HG02571 (cell line): ENCODE measurements at regions not wholly inside any gene's neighbourhood (a gene's known extent, or its start where the extent isn't known, plus 50 kb on each side); places are given as distances from the start of the nearest gene placed in this dataset.
"Not testable (repeated sequence)": the region's sequence is repeated elsewhere in the genome, so short reads cannot be mapped to it uniquely, and the experiment has no call there.

Experiments used
- ATAC-seq: cut with Tn5 transposase; IDR thresholded peaks from one replicate; pipeline ENCODE4 v1.9.1; 2021; ENCODE audit warnings: mild to moderate bottlenecking, moderate library complexity; ENCODE audit not compliant: unreplicated experiment

- no peak for ATAC-seq
These were observed 462.8 kb downstream of the MID1IP1 start for GRCh38 chrX:39264023-39264422.

GRCh38 chrX:39267176-39267575, 465.9 kb downstream of the MID1IP1 start:
- no peak for ATAC-seq

GRCh38 chrX:39268207-39268606, 466.9 kb downstream of the MID1IP1 start:
- ATAC-seq: no peak

DNA sequence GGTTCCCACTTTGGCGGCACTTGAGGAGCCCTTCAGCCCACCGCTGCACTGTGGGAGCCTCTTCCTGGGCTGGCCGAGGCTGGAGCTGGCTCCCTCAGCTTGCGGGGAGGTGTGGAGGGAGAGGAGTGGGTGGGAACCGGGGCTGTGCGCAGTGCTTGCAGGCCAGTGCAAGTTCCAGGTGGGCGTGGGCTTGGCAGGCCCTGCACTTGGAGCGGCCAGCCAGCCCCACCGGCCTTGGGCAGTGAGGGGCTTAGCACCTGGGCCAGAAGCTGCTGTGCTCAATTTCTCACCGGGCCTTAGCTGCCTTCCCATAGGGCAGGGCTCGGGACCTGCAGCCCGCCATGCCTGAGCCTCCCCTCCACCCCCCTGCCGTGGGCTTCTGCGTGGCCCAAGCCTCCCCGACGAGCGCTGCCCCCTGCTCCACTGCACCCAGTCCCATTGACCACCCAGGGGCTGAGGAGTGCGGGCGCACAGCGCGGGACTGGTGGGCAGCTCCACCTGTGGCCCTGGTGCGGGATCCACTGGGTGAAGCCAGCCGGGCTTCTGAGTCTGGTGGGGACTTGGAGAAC, 474.3 kb downstream of the MID1IP1 start:
- ATAC-seq: no peak

- ATAC-seq: not testable (repeated sequence)
These were observed 476.6 kb downstream of the MID1IP1 start for GRCh38 chrX:39277685-39278390.

- no peak for ATAC-seq
These were observed 482.0 kb downstream of the MID1IP1 start for GRCh38 chrX:39283239-39283638.

GRCh38 chrX:39288592-39288991, 487.3 kb downstream of the MID1IP1 start:
- no peak for ATAC-seq

- no peak for ATAC-seq
These were observed 488.6 kb downstream of the MID1IP1 start for GRCh38 chrX:39289827-39290226.

DNA sequence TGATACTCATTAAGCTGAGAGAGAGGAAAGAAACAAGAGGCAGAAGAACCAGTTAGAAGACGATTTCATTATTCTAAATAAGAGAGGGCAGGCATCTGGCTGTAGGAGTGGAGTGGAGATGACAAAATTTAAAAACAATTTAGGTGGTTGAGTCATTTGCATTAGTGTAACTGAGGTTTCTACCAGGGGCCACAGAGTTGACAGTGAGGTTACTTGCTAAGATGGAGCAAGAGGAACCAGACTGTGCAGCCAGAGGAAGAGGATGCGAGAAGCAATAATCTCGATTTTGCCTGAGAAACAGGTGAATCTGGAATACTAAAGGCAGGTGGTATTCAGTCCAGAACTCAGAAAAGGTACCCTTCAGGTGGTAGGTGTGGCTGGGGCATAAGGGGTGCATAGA, 491.9 kb downstream of the MID1IP1 start:
- ATAC-seq: no peak

- no peak for ATAC-seq
These were observed 495.2 kb downstream of the MID1IP1 start for GRCh38 chrX:39296472-39296871.

DNA sequence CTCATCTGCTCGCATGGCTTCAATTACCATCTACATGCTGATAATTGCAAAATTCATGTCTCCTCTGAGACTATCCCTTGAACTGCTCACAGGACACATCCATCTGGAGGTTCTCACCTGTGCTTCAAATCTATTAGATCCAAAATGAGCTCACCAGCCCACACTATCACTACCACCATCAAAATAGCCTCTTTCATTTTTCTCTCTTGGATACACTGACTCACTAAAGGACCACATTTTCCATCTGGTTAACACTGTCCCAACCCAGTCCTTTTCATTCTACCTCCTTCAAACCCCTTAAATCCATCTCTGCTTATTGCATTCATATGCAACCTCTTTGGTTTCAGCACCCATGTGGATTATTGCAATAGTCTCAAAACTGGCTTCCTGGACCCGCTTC, 497.6 kb downstream of the MID1IP1 start:
- ATAC-seq: no peak

DNA sequence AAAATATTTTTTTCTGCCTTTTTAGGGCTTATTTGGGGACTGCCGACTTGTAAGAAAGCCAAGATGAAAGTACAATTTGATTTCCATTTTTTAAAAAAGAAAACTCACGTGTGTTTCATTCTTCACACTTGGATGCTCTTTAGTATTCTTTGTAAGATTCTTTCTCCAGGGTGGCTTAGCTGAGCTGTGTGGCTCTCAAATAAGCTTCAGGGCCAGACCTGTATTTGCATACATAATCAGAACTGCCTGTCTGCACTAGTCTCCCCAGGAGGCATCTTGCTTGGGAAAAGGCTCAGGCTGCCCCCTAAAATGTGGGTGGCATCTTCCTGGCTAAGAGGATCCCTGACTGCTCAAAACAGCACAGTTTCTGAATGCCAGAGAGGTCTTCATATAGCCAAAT, 498.4 kb downstream of the MID1IP1 start:
- no peak for ATAC-seq

GRCh38 chrX:39301036-39301435, 499.8 kb downstream of the MID1IP1 start:
- ATAC-seq: no peak

- ATAC-seq: no peak
These were observed 501.6 kb downstream of the MID1IP1 start for GRCh38 chrX:39302838-39303237.

GRCh38 chrX:39304746-39305145, 503.5 kb downstream of the MID1IP1 start:
- ATAC-seq: no peak

- ATAC-seq: no peak
These were observed 506.2 kb downstream of the MID1IP1 start for GRCh38 chrX:39307488-39307887.

- no peak for ATAC-seq
These were observed 506.9 kb downstream of the MID1IP1 start for GRCh38 chrX:39308126-39308525.

DNA sequence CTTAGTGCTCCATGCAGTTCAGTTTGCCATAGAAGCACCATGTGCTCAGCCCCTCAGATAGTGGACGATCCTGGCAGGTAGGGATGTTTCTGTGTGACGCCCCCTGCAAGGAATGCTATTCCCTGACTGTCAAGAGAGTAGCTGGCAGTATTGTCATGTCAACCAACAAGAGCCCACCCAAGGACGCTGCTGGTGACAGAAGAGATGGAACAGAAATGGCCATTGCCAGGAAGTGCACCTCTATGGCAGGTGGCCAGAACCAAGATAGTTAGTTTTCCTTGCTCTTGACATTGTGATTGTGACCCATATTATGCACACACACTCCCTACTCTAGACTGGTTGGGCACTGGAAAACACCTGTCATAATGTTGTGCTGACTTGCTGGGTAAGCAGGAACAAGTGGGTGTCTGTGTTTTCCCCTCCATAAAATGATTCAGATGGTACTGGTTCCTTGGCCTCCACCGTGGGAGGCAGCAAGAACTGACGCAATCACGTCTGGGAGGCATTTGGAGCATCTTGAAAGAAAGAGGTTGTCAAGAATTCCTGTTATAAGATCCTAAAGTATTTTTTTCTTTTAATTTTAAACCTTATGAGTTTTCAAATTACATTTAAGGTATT, 507.9 kb downstream of the MID1IP1 start:
- no peak for ATAC-seq

GRCh38 chrX:39309721-39310152, 508.5 kb downstream of the MID1IP1 start:
- no peak for ATAC-seq

DNA sequence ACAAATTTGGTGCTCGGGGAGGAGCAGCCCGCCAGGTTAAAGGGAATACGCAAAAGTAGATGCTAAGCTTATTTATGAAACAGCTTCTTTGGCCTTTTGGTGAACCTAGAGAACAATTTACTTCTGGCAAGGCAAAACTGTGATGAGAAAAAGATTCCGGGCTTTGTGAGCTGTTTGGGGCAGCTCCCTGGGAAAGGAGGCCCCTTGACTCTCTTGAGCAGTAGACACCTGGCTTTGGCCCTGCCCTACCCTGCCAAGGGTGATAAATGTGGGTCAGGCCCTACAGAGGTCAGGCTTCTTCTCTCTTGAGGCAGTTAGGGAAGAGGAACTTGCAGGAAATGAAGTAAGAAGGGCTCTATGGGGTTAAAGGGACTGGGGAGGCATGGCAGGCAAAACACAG, 509.6 kb downstream of the MID1IP1 start:
- no peak for ATAC-seq

DNA sequence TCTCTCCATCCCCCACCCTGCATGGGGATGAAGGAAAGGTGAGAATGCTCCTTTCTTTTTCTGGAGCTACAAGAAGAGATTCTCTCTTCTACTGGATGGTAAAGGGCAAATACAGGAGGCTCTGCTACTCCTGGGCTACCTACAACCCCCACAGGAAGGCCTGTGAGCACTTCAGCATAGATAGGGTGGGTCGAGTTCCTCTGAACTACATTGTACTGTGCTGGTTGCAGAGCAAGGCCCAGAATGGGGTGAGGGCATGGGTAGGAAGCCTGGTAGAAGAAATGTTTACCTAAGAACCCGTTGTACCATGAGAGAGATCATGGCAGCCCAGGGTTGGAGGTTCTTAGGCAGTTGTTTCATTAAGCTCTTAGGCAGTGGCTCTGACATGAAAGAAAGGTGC, 510.4 kb downstream of the MID1IP1 start:
- no peak for ATAC-seq

GRCh38 chrX:39313146-39313545, 511.9 kb downstream of the MID1IP1 start:
- ATAC-seq: no peak
